SK-N-SH treated with all-trans-retinoic acid at 6 μM for 48 hours (cell line): ENCODE measurements at regions not wholly inside any gene's neighbourhood (a gene's known extent, or its start where the extent isn't known, plus 50 kb on each side); places are given as distances from the start of the nearest gene placed in this dataset.

Experiments
- ISL1 ChIP-seq: fragments of 250-450 bp; sonication (Bioruptor Pico); IDR thresholded peaks from 2 replicates; pipeline ENCODE4 v2.1.2; 2022; ENCODE audit warnings: mild to moderate bottlenecking, moderate library complexity
- TSHZ2 ChIP-seq: fragments of 250-450 bp; sonication (Bioruptor Pico); IDR thresholded peaks from 2 replicates; pipeline ENCODE4 v1.5.0; 2020; ENCODE audit warnings: mild to moderate bottlenecking, moderate library complexity
- ZFP3 ChIP-seq: fragments of 250-450 bp; sonication (Bioruptor Pico); IDR thresholded peaks from 2 replicates; pipeline ENCODE4 v1.5.0; 2020; ENCODE audit warnings: mild to moderate bottlenecking, moderate library complexity
- ZNF70 ChIP-seq: fragments of 450-650 bp; formaldehyde crosslinking; IDR thresholded peaks from 2 replicates; pipeline ENCODE4 v1.5.0; 2020; ENCODE audit warnings: mild to moderate bottlenecking, moderate library complexity

- no peak for TF ChIP-seq ZNF70 (CRISPR knock-in tag)
- TF ChIP-seq ZFP3 (CRISPR knock-in tag) = no peak
- TF ChIP-seq TSHZ2 (CRISPR knock-in tag) = no peak
- TF ChIP-seq ISL1 (CRISPR knock-in tag) = no peak
Measured at GRCh38 chr16:65773301-65773874, 593.1 kb upstream of the CDH5 start.
